Esophagus (tissue), 2 donors: ENCODE measurements at regions not wholly inside any gene's neighbourhood (a gene's known extent, or its start where the extent isn't known, plus 50 kb on each side); places are given as distances from the start of the nearest gene placed in this dataset.
"Not testable (repeated sequence)": the region's sequence is repeated elsewhere in the genome, so short reads cannot be mapped to it uniquely, and the experiment has no call there.

Source experiments
- H3K27ac ChIP-seq, 2 donors: one replicate each; pipeline ENCODE4 v1.5.1; 2013; ENCODE audit warnings: low read depth in 2 of 2, mild to moderate bottlenecking in 2 of 2, inconsistent platforms in 1 of 2, low read length in 1 of 2, moderate library complexity in 1 of 2
- H3K27me3 ChIP-seq, 2 donors: one replicate each; pipeline ENCODE4 v1.6.1; 2013; ENCODE audit warnings: low read length in 2 of 2, control low read depth in 1 of 2, mild to moderate bottlenecking in 1 of 2; ENCODE audit not compliant: insufficient read depth in 2 of 2, control insufficient read depth in 1 of 2
- H3K36me3 ChIP-seq, 2 donors: one replicate each; pipeline ENCODE4 v1.6.1; 2013; ENCODE audit warnings: low read length in 1 of 2; ENCODE audit not compliant: control insufficient read depth in 2 of 2, insufficient read depth in 2 of 2
- H3K4me1 ChIP-seq, 2 donors: one replicate each; pipeline ENCODE4 v1.6.1; 2013; ENCODE audit warnings: low read length in 1 of 2; ENCODE audit not compliant: control insufficient read depth in 2 of 2, insufficient read depth in 2 of 2
- H3K4me3 ChIP-seq, 2 donors: one replicate each; pipeline ENCODE4 v1.5.1; 2013; ENCODE audit warnings: low read length in 2 of 2, mild to moderate bottlenecking in 2 of 2, low read depth in 1 of 2, moderate library complexity in 1 of 2
- H3K9me3 ChIP-seq, 2 donors: one replicate each; pipeline ENCODE4 v1.6.1; 2013; ENCODE audit warnings: mild to moderate bottlenecking in 2 of 2, low read depth in 1 of 2, low read length in 1 of 2, moderate library complexity in 1 of 2; ENCODE audit not compliant: control insufficient read depth in 2 of 2, insufficient read depth in 1 of 2
- WGBS, 2 donors: extraction: QIAGEN DNeasy Blood & Tissue Kit; methylation state at CpG; one replicate each; pipeline ENCODE4 v1.1.7; 2013; 5-methylcytosine and 5-hydroxymethylcytosine counted together
- donor health status: healthy with polysubstance abuse.
- donor health status: Bipolar disorder and iron deficiency.

- not testable (repeated sequence) for H3K4me1 ChIP-seq, H3K27me3 ChIP-seq, H3K36me3 ChIP-seq, H3K9me3 ChIP-seq, H3K4me3 ChIP-seq, H3K27ac ChIP-seq
- WGBS, 2 donors = 89 to 91% methylated on average over 9 of the region's 9 CpGs
These were observed 84.3 kb downstream of the IRS2 start for GRCh38 chr13:109702030-109702597.

- 16 to 19% methylated on average over 3 of the region's 3 CpGs for WGBS, 2 donors
- H3K27ac ChIP-seq = no peak overlapping the region
These were observed 86.2 kb downstream of the IRS2 start for GRCh38 chr13:109700176-109700575.

GRCh38 chr13:109699628-109700071 lies 86.7 kb downstream of the IRS2 start:
- H3K9me3 ChIP-seq = peaks cover 0 to 3% of the 10 kb centered on the region in 2 donors
- WGBS, 2 donors = 76 to 81% methylated on average over 13 of the region's 13 CpGs
- no peak overlapping the region for H3K4me3 ChIP-seq
- no peaks in the 10 kb centered on the region for H3K27me3 ChIP-seq
- no peaks in the 10 kb centered on the region for H3K36me3 ChIP-seq
- peaks cover 0 to 2% of the 10 kb centered on the region in 2 donors for H3K4me1 ChIP-seq
- H3K27ac ChIP-seq = no peak overlapping the region

More at GRCh38 chr13:109700176-109700575, 86.2 kb downstream of the IRS2 start:
- H3K9me3 ChIP-seq = peaks cover 0 to 3% of the 10 kb centered on the region in 2 donors
- H3K4me3 ChIP-seq = no peak overlapping the region
- peaks cover 0 to 2% of the 10 kb centered on the region in 2 donors for H3K4me1 ChIP-seq
- H3K36me3 ChIP-seq = no peaks in the 10 kb centered on the region
- no peaks in the 10 kb centered on the region for H3K27me3 ChIP-seq

- H3K36me3 ChIP-seq = no peaks in the 10 kb centered on the region
- no peaks in the 10 kb centered on the region for H3K27me3 ChIP-seq
- peaks cover 0 to 2% of the 10 kb centered on the region in 2 donors for H3K4me1 ChIP-seq
- 58% methylated on average over 1 of the region's 1 CpG for WGBS, 2 donors
- no peak overlapping the region for H3K4me3 ChIP-seq
- no peak overlapping the region for H3K27ac ChIP-seq
- H3K9me3 ChIP-seq = no peaks in the 10 kb centered on the region
These were observed 87.6 kb downstream of the IRS2 start for GRCh38 chr13:109698779-109699178.

- no peak overlapping the region for H3K4me3 ChIP-seq
- H3K27me3 ChIP-seq = no peaks in the 10 kb centered on the region
- H3K4me1 ChIP-seq = peaks cover 0 to 2% of the 10 kb centered on the region in 2 donors
- 83 to 90% methylated on average over 10 of the region's 10 CpGs for WGBS, 2 donors
- H3K9me3 ChIP-seq = no peaks in the 10 kb centered on the region
- no peak overlapping the region for H3K27ac ChIP-seq
- H3K36me3 ChIP-seq = no peaks in the 10 kb centered on the region
These were observed 88.4 kb downstream of the IRS2 start for GRCh38 chr13:109697936-109698335.

- 79 to 92% methylated on average over 6 of the region's 6 CpGs for WGBS, 2 donors
- no peak overlapping the region for H3K4me3 ChIP-seq
- H3K36me3 ChIP-seq = no peaks in the 10 kb centered on the region
- H3K4me1 ChIP-seq = peaks cover 0 to 2% of the 10 kb centered on the region in 2 donors
- H3K9me3 ChIP-seq = no peaks in the 10 kb centered on the region
- H3K27me3 ChIP-seq = no peaks in the 10 kb centered on the region
- no peak overlapping the region for H3K27ac ChIP-seq
These were observed 90.8 kb downstream of the IRS2 start for GRCh38 chr13:109695402-109696190.

GRCh38 chr13:109694972-109695371 lies 91.4 kb downstream of the IRS2 start:
- Histone ChIP-seq H3K27me3 (no peaks in the 10 kb centered on the region), H3K4me1 (no peaks in the 10 kb centered on the region), H3K9me3 (no peaks in the 10 kb centered on the region), H3K4me3 (no peak overlapping the region), H3K27ac (no peak overlapping the region), H3K36me3 (no peaks in the 10 kb centered on the region)
- 89 to 90% methylated on average over 4 of the region's 4 CpGs for WGBS, 2 donors

- H3K36me3 ChIP-seq = no peaks in the 10 kb centered on the region
- no peaks in the 10 kb centered on the region for H3K4me1 ChIP-seq
- no peak overlapping the region for H3K27ac ChIP-seq
- WGBS, 2 donors = 82 to 86% methylated on average over 4 of the region's 4 CpGs
- no peak overlapping the region for H3K4me3 ChIP-seq
- no peaks in the 10 kb centered on the region for H3K9me3 ChIP-seq
- no peaks in the 10 kb centered on the region for H3K27me3 ChIP-seq
These were observed 93.2 kb downstream of the IRS2 start for GRCh38 chr13:109693213-109693612.

- no peaks in the 10 kb centered on the region for H3K27me3 ChIP-seq
- H3K9me3 ChIP-seq = no peaks in the 10 kb centered on the region
- no peak overlapping the region for H3K27ac ChIP-seq
- no peaks in the 10 kb centered on the region for H3K4me1 ChIP-seq
- H3K36me3 ChIP-seq = no peaks in the 10 kb centered on the region
- no peak overlapping the region for H3K4me3 ChIP-seq
- WGBS, 2 donors = 48 to 59% methylated on average over 1 of the region's 1 CpG
These were observed 94.7 kb downstream of the IRS2 start for GRCh38 chr13:109691689-109692088.
